GM12878 (cell line): ENCODE measurements at regions not wholly inside any gene's neighbourhood (a gene's known extent, or its start where the extent isn't known, plus 50 kb on each side); places are given as distances from the start of the nearest gene placed in this dataset.

Source experiments
- ATAC-seq: fragments of 200-7000 bp; cut with Tn5 transposase; 3 replicates; pipeline ENCODE4 v1.9.1; 2020; ENCODE audit warnings: mild to moderate bottlenecking, moderate library complexity
- BruUV-seq: library from RNA; stranded (reverse); fragments of 400-500 nt; replicated peaks from 2 replicates; lab custom pipeline; 2021; lab: Mats Ljungman, UMichigan
- CTCF ChIA-PET: fragments of 300-600 bp; sonication (Branson Sonifier 250); formaldehyde crosslinking; extraction: SDS; loops from one replicate; lab custom pipeline; 2021; ENCODE audit warnings: inconsistent platforms; lab: Yijun Ruan, JAX
- POLR2A ChIA-PET: fragments of 350-600 bp; formaldehyde crosslinking; extraction: SDS; loops from one replicate; lab custom pipeline; 2021; ENCODE audit warnings: inconsistent platforms; lab: Charles Lee
- RAD21 ChIA-PET: fragments of 300-600 bp; sonication (Branson Sonifier 250); formaldehyde crosslinking; loops from one replicate; lab custom pipeline; 2023; ENCODE audit warnings: antibody characterized with exemption; ENCODE audit not compliant: unreplicated experiment; lab: Charles Lee
- SMC1A ChIA-PET: fragments of 300-600 bp; sonication (Branson Sonifier 250); formaldehyde crosslinking; loops from one replicate; lab custom pipeline; 2023; ENCODE audit not compliant: unreplicated experiment, uncharacterized antibody; lab: Charles Lee
- DNase-seq: peaks from one replicate; pipeline ENCODE4 v3.0.0-alpha.2; 2011; ENCODE audit warnings: low read depth, low spot score
- FAIRE-seq: peaks from 3 replicates; lab custom pipeline; 2011; peaks lifted over from hg19 to GRCh38; lab: Jason Lieb, UNC
- H2AFZ ChIP-seq: 2 replicates; pipeline ENCODE4 v1.6.0; 2011; ENCODE audit warnings: low read depth, low read length, control low read depth; ENCODE audit not compliant: control insufficient read depth
- H3K27ac ChIP-seq: 2 replicates; pipeline ENCODE4 v1.5.1; 2011; ENCODE audit warnings: control low read depth; ENCODE audit not compliant: control insufficient read depth, insufficient read depth
- H3K27me3 ChIP-seq, 2 experiments: replicated peaks in 1 of 2; 2 replicates each; pipeline versions ENCODE4 v1.6.0 to v1.6.1; 2011; ENCODE audit warnings: low read length in 1 of 2; ENCODE audit not compliant: control insufficient read depth in 2 of 2, insufficient read depth in 2 of 2
- H3K36me3 ChIP-seq, 2 experiments: 2 replicates each; pipeline ENCODE4 v1.5.1; 2011; ENCODE audit warnings: low read length in 1 of 2; ENCODE audit not compliant: control insufficient read depth in 2 of 2, insufficient read depth in 2 of 2
- H3K4me1 ChIP-seq: 2 replicates; pipeline ENCODE4 v1.6.1; 2011; ENCODE audit warnings: mild to moderate bottlenecking, low read length, moderate library complexity, mixed read lengths; ENCODE audit not compliant: control insufficient read depth, insufficient read depth
- H3K4me2 ChIP-seq: 2 replicates; pipeline ENCODE4 v1.6.0; 2011; ENCODE audit warnings: control low read depth; ENCODE audit not compliant: control insufficient read depth, insufficient read depth
- H3K4me3 ChIP-seq: fragments of 200-600 bp; sonication (generic); 2 replicates; pipeline ENCODE4 v1.5.1; 2016
- H3K79me2 ChIP-seq: 2 replicates; pipeline ENCODE4 v1.6.0; 2011; ENCODE audit warnings: low read length; ENCODE audit not compliant: control insufficient read depth, insufficient read depth
- H3K9ac ChIP-seq: 2 replicates; pipeline ENCODE4 v1.8.0; 2011; ENCODE audit warnings: low read length, control low read depth, mixed read lengths; ENCODE audit not compliant: control insufficient read depth, insufficient read depth
- H3K9me3 ChIP-seq: replicated peaks from 3 replicates; pipeline ENCODE4 v1.5.1; 2011; ENCODE audit warnings: mild to moderate bottlenecking, low read length; ENCODE audit not compliant: control insufficient read depth, insufficient read depth
- H4K20me1 ChIP-seq: 2 replicates; pipeline ENCODE4 v1.6.0; 2011; ENCODE audit not compliant: control insufficient read depth, insufficient read depth
- ATF7 ChIP-seq: fragments of 450-650 bp; IDR thresholded peaks from 2 replicates; pipeline ENCODE4 v1.6.1; 2016; ENCODE audit warnings: low read depth, mild to moderate bottlenecking
- BACH1 ChIP-seq: fragments of 450-650 bp; IDR thresholded peaks from 2 replicates; pipeline ENCODE4 v1.6.1; 2017; ENCODE audit warnings: mild to moderate bottlenecking, borderline replicate concordance
- BHLHE40 ChIP-seq, 2 experiments: fragments of 450-650 bp in 1 of 2; IDR thresholded peaks; 2 replicates each; pipeline ENCODE4 v1.6.1; 2011 to 2017; ENCODE audit warnings: low read depth in 2 of 2, borderline replicate concordance in 1 of 2, improper control_type of control experiment in 1 of 2, low read length in 1 of 2, mild to moderate bottlenecking in 1 of 2
- BRCA1 ChIP-seq: IDR thresholded peaks from 2 replicates; pipeline ENCODE4 v1.6.1; 2011; ENCODE audit warnings: low read depth, low read length, improper control_type of control experiment
- CUX1 ChIP-seq: IDR thresholded peaks from 2 replicates; pipeline ENCODE4 v1.6.1; 2012; ENCODE audit warnings: improper control_type of control experiment, low read depth, low read length; ENCODE audit not compliant: insufficient replicate concordance
- ELK1 ChIP-seq: IDR thresholded peaks from 2 replicates; pipeline ENCODE4 v1.6.1; 2012; ENCODE audit warnings: low read depth, low read length, improper control_type of control experiment
- ESRRA ChIP-seq: IDR thresholded peaks from 2 replicates; pipeline ENCODE4 v1.6.1; 2012; ENCODE audit warnings: mild to moderate bottlenecking, low read length, improper control_type of control experiment
- FOXM1 ChIP-seq: IDR thresholded peaks from 2 replicates; pipeline ENCODE4 v1.6.1; 2012; ENCODE audit warnings: low read depth, mild to moderate bottlenecking, inconsistent platforms, low read length, moderate library complexity
- HDAC2 ChIP-seq: fragments of 200-600 bp; sonication (generic); IDR thresholded peaks from 2 replicates; pipeline ENCODE4 v1.6.1; 2017
- NBN ChIP-seq: fragments of 450-650 bp; IDR thresholded peaks from 2 replicates; pipeline ENCODE4 v1.6.1; 2016
- PAX5 ChIP-seq: IDR thresholded peaks from 2 replicates; pipeline ENCODE4 v1.6.1; 2011; ENCODE audit warnings: low read depth, low read length, borderline replicate concordance
- POLR2AphosphoS2 ChIP-seq: IDR thresholded peaks from 2 replicates; pipeline ENCODE4 v1.6.1; 2011; ENCODE audit warnings: low read depth, mild to moderate bottlenecking, low read length, improper control_type of control experiment, moderate library complexity
- SMC3 ChIP-seq: IDR thresholded peaks from 2 replicates; pipeline ENCODE4 v1.6.1; 2011; ENCODE audit warnings: low read length, improper control_type of control experiment, borderline replicate concordance
- TCF3 ChIP-seq: IDR thresholded peaks from 2 replicates; pipeline ENCODE4 v1.6.1; 2012; ENCODE audit warnings: low read depth, mild to moderate bottlenecking, low read length, borderline replicate concordance; ENCODE audit not compliant: insufficient read depth
- WGBS: methylation state at CpG from one replicate; pipeline ENCODE4 v1.1.6; 2016; ENCODE audit warnings: low lambda C conversion rate; ENCODE audit not compliant: insufficient replicate concordance, insufficient coverage; ENCODE audit errors: missing lambda C conversion rate; 5-methylcytosine and 5-hydroxymethylcytosine counted together
- in situ Hi-C: fragments of 300-500 bp; cut with MboI; formaldehyde crosslinking; loops from 9 replicates; pipeline ENCODE4 v1.14.3; 2018; ENCODE audit warnings: mixed read lengths
- intact Hi-C: fragments of 100-400 bp; cut with micrococcal nuclease; formaldehyde crosslinking; loops from one replicate; pipeline ENCODE4 v1.14.2; 2022; ENCODE audit not compliant: unreplicated experiment
- TF ChIP-seq, protein P1 (sequence below): fragments of 150-350 bp; IDR thresholded peaks from 2 replicates; pipeline ENCODE4 v1.6.1; 2014; ENCODE audit warnings: mild to moderate bottlenecking, low read depth, low read length

DNA sequence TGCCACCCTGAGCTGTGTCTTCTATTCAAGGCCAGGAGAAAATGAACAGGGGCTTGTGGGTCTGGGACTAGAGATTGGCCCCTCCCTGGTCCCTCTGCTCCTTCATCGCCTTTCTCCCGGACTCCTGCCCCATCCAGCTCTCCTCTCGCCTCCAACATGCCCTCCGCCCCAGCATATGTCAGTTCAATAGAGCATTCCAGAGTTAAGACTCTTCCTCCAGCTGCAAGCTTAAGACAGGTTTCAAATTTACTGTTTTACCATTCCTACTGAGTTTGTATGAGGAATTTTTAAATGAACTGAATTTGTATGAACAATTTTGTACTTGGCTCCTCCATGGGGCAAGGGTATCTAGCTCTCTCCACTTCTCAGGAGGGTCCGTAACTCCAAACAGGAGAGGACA, 195.6 kb downstream of the TBC1D2B start:
- Histone ChIP-seq H4K20me1 (no peaks in the 10 kb centered on the region), H3K27me3 (no peaks in the 10 kb centered on the region), H3K4me3 (no peak overlapping the region), H2AFZ (no peak overlapping the region), H3K9ac (no peak overlapping the region), H3K79me2 (no peaks in the 10 kb centered on the region), H3K4me2 (no peak overlapping the region), H3K27ac (no peak overlapping the region), H3K4me1 (no peaks in the 10 kb centered on the region), H3K9me3 (no peaks in the 10 kb centered on the region), H3K36me3 (no peaks in the 10 kb centered on the region)
- ATAC-seq (no peak), FAIRE-seq (no peak), DNase-seq (no peak)
- RAD21 ChIA-PET, result interaction anchor here (1.2 kb wide), 1 partner anchor 18 kb away, joined by 3 read pairs; no protein-coding TSS in a partner anchor
- CTCF ChIA-PET, result interaction anchor here (1.0 to 1.6 kb wide), 5 partner anchors 11 to 695 kb away, joined by 3 to 6 read pairs (median 4); no protein-coding TSS in a partner anchor
- POLR2A ChIA-PET, result no interaction called here
- TF ChIP-seq BHLHE40 (IDR thresholded peaks at IDR 0.05; ENCODE audit: borderline replicate concordance in 1 of 2, low read depth in 2 of 2, low read length in 1 of 2) (no peak), TCF3 (no peak), BRCA1 (no peak), ATF7 (no peak), CUX1 (no peak), BACH1 (no peak), ELK1 (no peak), FOXM1 (no peak), HDAC2 (no peak), PAX5 (no peak), NBN (no peak), POLR2AphosphoS2 (no peak), ESRRA (no peak), SMC3 (no peak)
- TF ChIP-seq, protein P1, sequence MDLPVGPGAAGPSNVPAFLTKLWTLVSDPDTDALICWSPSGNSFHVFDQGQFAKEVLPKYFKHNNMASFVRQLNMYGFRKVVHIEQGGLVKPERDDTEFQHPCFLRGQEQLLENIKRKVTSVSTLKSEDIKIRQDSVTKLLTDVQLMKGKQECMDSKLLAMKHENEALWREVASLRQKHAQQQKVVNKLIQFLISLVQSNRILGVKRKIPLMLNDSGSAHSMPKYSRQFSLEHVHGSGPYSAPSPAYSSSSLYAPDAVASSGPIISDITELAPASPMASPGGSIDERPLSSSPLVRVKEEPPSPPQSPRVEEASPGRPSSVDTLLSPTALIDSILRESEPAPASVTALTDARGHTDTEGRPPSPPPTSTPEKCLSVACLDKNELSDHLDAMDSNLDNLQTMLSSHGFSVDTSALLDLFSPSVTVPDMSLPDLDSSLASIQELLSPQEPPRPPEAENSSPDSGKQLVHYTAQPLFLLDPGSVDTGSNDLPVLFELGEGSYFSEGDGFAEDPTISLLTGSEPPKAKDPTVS, result no peak
- SMC1A ChIA-PET, result interaction anchor here (1.1 to 1.3 kb wide), 2 partner anchors 11 to 19 kb away, joined by 3 to 4 read pairs; no protein-coding TSS in a partner anchor
- WGBS, result 30% methylated on average over 5 of the region's 5 CpGs
- BruUV-seq, result no TSS peak
- intact Hi-C loops, result no loop called here
- in situ Hi-C loops, result no loop called here
